ENCODE measurements at regions not wholly inside any gene's neighbourhood (a gene's known extent, or its start where the extent isn't known, plus 50 kb on each side); places are given as distances from the start of the nearest gene placed in this dataset.

- Histone ChIP-seq H3K4me1 (ENCODE audit: control insufficient read depth, insufficient read depth, low read length, poor library complexity, severe bottlenecking) (no peaks in the 10 kb centered on the region), H3K27me3 (replicated peaks; ENCODE audit: control insufficient read depth, insufficient read depth, low read length, poor library complexity, severe bottlenecking) (no peaks in the 10 kb centered on the region), H3K9me3 (ENCODE audit: control insufficient read depth, low read length) (no peaks in the 10 kb centered on the region), H3K27ac (ENCODE audit: insufficient read depth, low read length, poor library complexity, severe bottlenecking) (no peak overlapping the region), H3K36me3 (ENCODE audit: control insufficient read depth, insufficient read depth, low read length) (no peaks in the 10 kb centered on the region), H3K4me3 (ENCODE audit: insufficient read depth, low read depth, low read length, poor library complexity, severe bottlenecking) (no peak overlapping the region)
- no peak for DNase-seq
Observed at GRCh38 chr6:140858381-140858971, 1274.2 kb upstream of the GJE1 start.

GRCh38 chr6:140857739-140858380 lies 1274.9 kb upstream of the GJE1 start:
- Histone ChIP-seq H3K27ac (ENCODE audit: insufficient read depth, low read length, poor library complexity, severe bottlenecking) (no peak overlapping the region), H3K36me3 (ENCODE audit: control insufficient read depth, insufficient read depth, low read length) (no peaks in the 10 kb centered on the region), H3K9me3 (ENCODE audit: control insufficient read depth, low read length) (no peaks in the 10 kb centered on the region), H3K4me3 (ENCODE audit: insufficient read depth, low read depth, low read length, poor library complexity, severe bottlenecking) (no peak overlapping the region), H3K4me1 (ENCODE audit: control insufficient read depth, insufficient read depth, low read length, poor library complexity, severe bottlenecking) (no peaks in the 10 kb centered on the region), H3K27me3 (replicated peaks; ENCODE audit: control insufficient read depth, insufficient read depth, low read length, poor library complexity, severe bottlenecking) (no peaks in the 10 kb centered on the region)
- DNase-seq, result no peak

GRCh38 chr6:140855520-140855919 lies 1277.2 kb upstream of the GJE1 start:
- no peaks in the 10 kb centered on the region for H3K27me3 ChIP-seq (replicated peaks; ENCODE audit: control insufficient read depth, insufficient read depth, low read length, poor library complexity, severe bottlenecking)
- H3K27ac ChIP-seq (ENCODE audit: insufficient read depth, low read length, poor library complexity, severe bottlenecking), result no peak overlapping the region
- H3K9me3 ChIP-seq (ENCODE audit: control insufficient read depth, low read length), result no peaks in the 10 kb centered on the region
- DNase-seq, result no peak
- H3K4me1 ChIP-seq (ENCODE audit: control insufficient read depth, insufficient read depth, low read length, poor library complexity, severe bottlenecking), result no peaks in the 10 kb centered on the region
- H3K4me3 ChIP-seq (ENCODE audit: insufficient read depth, low read depth, low read length, poor library complexity, severe bottlenecking), result no peak overlapping the region
- H3K36me3 ChIP-seq (ENCODE audit: control insufficient read depth, insufficient read depth, low read length), result no peaks in the 10 kb centered on the region

- no peak overlapping the region for H3K27ac ChIP-seq (ENCODE audit: insufficient read depth, low read length, poor library complexity, severe bottlenecking)
- H3K4me3 ChIP-seq (ENCODE audit: insufficient read depth, low read depth, low read length, poor library complexity, severe bottlenecking), result no peak overlapping the region
- no peaks in the 10 kb centered on the region for H3K4me1 ChIP-seq (ENCODE audit: control insufficient read depth, insufficient read depth, low read length, poor library complexity, severe bottlenecking)
Observed at GRCh38 chr6:140854318-140854717, 1278.4 kb upstream of the GJE1 start.

GRCh38 chr6:140850438-140850837 lies 1282.3 kb upstream of the GJE1 start:
- Histone ChIP-seq H3K36me3 (ENCODE audit: control insufficient read depth, insufficient read depth, low read length) (no peaks in the 10 kb centered on the region), H3K4me1 (ENCODE audit: control insufficient read depth, insufficient read depth, low read length, poor library complexity, severe bottlenecking) (no peaks in the 10 kb centered on the region), H3K27ac (ENCODE audit: insufficient read depth, low read length, poor library complexity, severe bottlenecking) (no peak overlapping the region), H3K27me3 (replicated peaks; ENCODE audit: control insufficient read depth, insufficient read depth, low read length, poor library complexity, severe bottlenecking) (no peaks in the 10 kb centered on the region), H3K9me3 (ENCODE audit: control insufficient read depth, low read length) (no peaks in the 10 kb centered on the region), H3K4me3 (ENCODE audit: insufficient read depth, low read depth, low read length, poor library complexity, severe bottlenecking) (no peak overlapping the region)
- no peak for DNase-seq

More at GRCh38 chr6:140854318-140854717, 1278.4 kb upstream of the GJE1 start:
- no peak for DNase-seq
- no peaks in the 10 kb centered on the region for H3K36me3 ChIP-seq (ENCODE audit: control insufficient read depth, insufficient read depth, low read length)
- no peaks in the 10 kb centered on the region for H3K9me3 ChIP-seq (ENCODE audit: control insufficient read depth, low read length)
- H3K27me3 ChIP-seq (replicated peaks; ENCODE audit: control insufficient read depth, insufficient read depth, low read length, poor library complexity, severe bottlenecking), result no peaks in the 10 kb centered on the region

- H3K36me3 ChIP-seq (ENCODE audit: control insufficient read depth, insufficient read depth, low read length), result no peaks in the 10 kb centered on the region
- H3K4me1 ChIP-seq (ENCODE audit: control insufficient read depth, insufficient read depth, low read length, poor library complexity, severe bottlenecking), result no peaks in the 10 kb centered on the region
- H3K9me3 ChIP-seq (ENCODE audit: control insufficient read depth, low read length), result no peaks in the 10 kb centered on the region
- H3K27ac ChIP-seq (ENCODE audit: insufficient read depth, low read length, poor library complexity, severe bottlenecking), result no peak overlapping the region
- no peak overlapping the region for H3K4me3 ChIP-seq (ENCODE audit: insufficient read depth, low read depth, low read length, poor library complexity, severe bottlenecking)
- DNase-seq, result no peak
- no peaks in the 10 kb centered on the region for H3K27me3 ChIP-seq (replicated peaks; ENCODE audit: control insufficient read depth, insufficient read depth, low read length, poor library complexity, severe bottlenecking)
Observed at GRCh38 chr6:140849456-140849855, 1283.3 kb upstream of the GJE1 start.

GRCh38 chr6:140847262-140847645 lies 1285.5 kb upstream of the GJE1 start:
- Histone ChIP-seq H3K9me3 (ENCODE audit: control insufficient read depth, low read length) (no peaks in the 10 kb centered on the region), H3K4me1 (ENCODE audit: control insufficient read depth, insufficient read depth, low read length, poor library complexity, severe bottlenecking) (no peaks in the 10 kb centered on the region), H3K27me3 (replicated peaks; ENCODE audit: control insufficient read depth, insufficient read depth, low read length, poor library complexity, severe bottlenecking) (no peaks in the 10 kb centered on the region), H3K27ac (ENCODE audit: insufficient read depth, low read length, poor library complexity, severe bottlenecking) (no peak overlapping the region), H3K4me3 (ENCODE audit: insufficient read depth, low read depth, low read length, poor library complexity, severe bottlenecking) (no peak overlapping the region), H3K36me3 (ENCODE audit: control insufficient read depth, insufficient read depth, low read length) (no peaks in the 10 kb centered on the region)
- no peak for DNase-seq

GRCh38 chr6:140846503-140847261 lies 1286.0 kb upstream of the GJE1 start:
- Histone ChIP-seq H3K27ac (ENCODE audit: insufficient read depth, low read length, poor library complexity, severe bottlenecking) (no peak overlapping the region), H3K4me1 (ENCODE audit: control insufficient read depth, insufficient read depth, low read length, poor library complexity, severe bottlenecking) (no peaks in the 10 kb centered on the region), H3K27me3 (replicated peaks; ENCODE audit: control insufficient read depth, insufficient read depth, low read length, poor library complexity, severe bottlenecking) (no peaks in the 10 kb centered on the region), H3K4me3 (ENCODE audit: insufficient read depth, low read depth, low read length, poor library complexity, severe bottlenecking) (no peak overlapping the region), H3K36me3 (ENCODE audit: control insufficient read depth, insufficient read depth, low read length) (no peaks in the 10 kb centered on the region), H3K9me3 (ENCODE audit: control insufficient read depth, low read length) (no peaks in the 10 kb centered on the region)
- DNase-seq, result no peak

GRCh38 chr6:140845701-140846100 lies 1287.0 kb upstream of the GJE1 start:
- Histone ChIP-seq H3K4me1 (ENCODE audit: control insufficient read depth, insufficient read depth, low read length, poor library complexity, severe bottlenecking) (no peaks in the 10 kb centered on the region), H3K27ac (ENCODE audit: insufficient read depth, low read length, poor library complexity, severe bottlenecking) (no peak overlapping the region)
- no peak for DNase-seq

GRCh38 chr6:140844167-140844566 lies 1288.6 kb upstream of the GJE1 start:
- Histone ChIP-seq H3K9me3 (ENCODE audit: control insufficient read depth, low read length) (no peaks in the 10 kb centered on the region), H3K36me3 (ENCODE audit: control insufficient read depth, insufficient read depth, low read length) (no peaks in the 10 kb centered on the region), H3K4me3 (ENCODE audit: insufficient read depth, low read depth, low read length, poor library complexity, severe bottlenecking) (no peak overlapping the region), H3K4me1 (ENCODE audit: control insufficient read depth, insufficient read depth, low read length, poor library complexity, severe bottlenecking) (no peaks in the 10 kb centered on the region), H3K27me3 (replicated peaks; ENCODE audit: control insufficient read depth, insufficient read depth, low read length, poor library complexity, severe bottlenecking) (no peaks in the 10 kb centered on the region), H3K27ac (ENCODE audit: insufficient read depth, low read length, poor library complexity, severe bottlenecking) (no peak overlapping the region)
- DNase-seq, result no peak

More at GRCh38 chr6:140845701-140846100, 1287.0 kb upstream of the GJE1 start:
- H3K36me3 ChIP-seq (ENCODE audit: control insufficient read depth, insufficient read depth, low read length), result no peaks in the 10 kb centered on the region
- H3K9me3 ChIP-seq (ENCODE audit: control insufficient read depth, low read length), result no peaks in the 10 kb centered on the region
- no peaks in the 10 kb centered on the region for H3K27me3 ChIP-seq (replicated peaks; ENCODE audit: control insufficient read depth, insufficient read depth, low read length, poor library complexity, severe bottlenecking)
- H3K4me3 ChIP-seq (ENCODE audit: insufficient read depth, low read depth, low read length, poor library complexity, severe bottlenecking), result no peak overlapping the region

All from effector memory CD4-positive, alpha-beta T cell (primary cell).